ENCODE measurements at regions not wholly inside any gene's neighbourhood (a gene's known extent, or its start where the extent isn't known, plus 50 kb on each side); places are given as distances from the start of the nearest gene placed in this dataset.

DNA sequence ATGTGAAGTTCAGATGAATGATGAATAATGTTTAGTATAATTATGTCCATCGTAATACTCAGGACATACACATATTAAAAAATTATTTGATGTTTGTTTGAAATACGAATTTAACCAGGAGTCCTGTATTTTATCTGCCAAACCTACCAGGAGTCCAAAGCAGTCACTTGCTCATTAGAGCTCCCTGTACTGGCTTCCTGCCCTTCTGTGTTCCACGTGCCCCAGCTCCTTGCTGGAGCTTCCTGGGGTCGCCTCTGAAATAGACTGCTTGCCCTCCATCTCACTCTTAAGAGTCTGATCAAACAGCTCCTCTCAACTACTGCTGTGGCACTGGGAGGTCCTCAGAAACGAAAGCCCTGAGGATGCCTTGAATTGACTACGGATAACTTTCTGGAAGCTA lies 87.3 kb upstream of the DHRS4 start:
- TF ChIP-seq, protein P1, sequence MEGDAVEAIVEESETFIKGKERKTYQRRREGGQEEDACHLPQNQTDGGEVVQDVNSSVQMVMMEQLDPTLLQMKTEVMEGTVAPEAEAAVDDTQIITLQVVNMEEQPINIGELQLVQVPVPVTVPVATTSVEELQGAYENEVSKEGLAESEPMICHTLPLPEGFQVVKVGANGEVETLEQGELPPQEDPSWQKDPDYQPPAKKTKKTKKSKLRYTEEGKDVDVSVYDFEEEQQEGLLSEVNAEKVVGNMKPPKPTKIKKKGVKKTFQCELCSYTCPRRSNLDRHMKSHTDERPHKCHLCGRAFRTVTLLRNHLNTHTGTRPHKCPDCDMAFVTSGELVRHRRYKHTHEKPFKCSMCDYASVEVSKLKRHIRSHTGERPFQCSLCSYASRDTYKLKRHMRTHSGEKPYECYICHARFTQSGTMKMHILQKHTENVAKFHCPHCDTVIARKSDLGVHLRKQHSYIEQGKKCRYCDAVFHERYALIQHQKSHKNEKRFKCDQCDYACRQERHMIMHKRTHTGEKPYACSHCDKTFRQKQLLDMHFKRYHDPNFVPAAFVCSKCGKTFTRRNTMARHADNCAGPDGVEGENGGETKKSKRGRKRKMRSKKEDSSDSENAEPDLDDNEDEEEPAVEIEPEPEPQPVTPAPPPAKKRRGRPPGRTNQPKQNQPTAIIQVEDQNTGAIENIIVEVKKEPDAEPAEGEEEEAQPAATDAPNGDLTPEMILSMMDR (optimal IDR thresholded peaks at IDR 0.05 in 1 of 3, IDR thresholded peaks at IDR 0.05 in 1 of 3, conservative IDR thresholded peaks at IDR 0.05 in 1 of 3; ENCODE audit: extremely low read depth in 1 of 3, insufficient read depth in 2 of 3, low read length in 3 of 3): no peak
- no peak for TF ChIP-seq EZH2 (IDR thresholded peaks at IDR 0.05; ENCODE audit: low read length)
